ENCODE measurements at regions not wholly inside any gene's neighbourhood (a gene's known extent, or its start where the extent isn't known, plus 50 kb on each side); places are given as distances from the start of the nearest gene placed in this dataset.
"Not testable (repeated sequence)": the region's sequence is repeated elsewhere in the genome, so short reads cannot be mapped to it uniquely, and the experiment has no call there.

DNA sequence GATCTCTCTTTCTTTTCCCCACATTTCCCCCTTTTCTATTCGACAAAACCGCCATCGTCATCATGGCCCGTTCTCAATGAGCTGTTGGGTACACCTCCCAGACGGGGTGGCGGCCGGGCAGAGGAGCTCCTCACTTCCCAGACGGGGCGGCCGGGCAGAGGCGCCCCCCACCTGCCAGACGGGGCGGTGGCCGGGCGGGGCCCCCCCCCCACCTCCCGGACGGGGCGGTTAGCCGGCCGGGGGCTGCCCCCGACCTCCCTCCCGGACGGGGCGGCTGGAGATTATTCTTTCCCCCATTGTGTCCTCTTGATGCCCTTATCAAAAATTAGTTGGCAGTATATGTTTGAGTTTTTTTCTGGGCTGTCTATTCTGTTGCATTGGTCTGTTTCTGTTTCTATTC, 56.9 kb upstream of the ZNF184 start:
- H3K27ac Mint-ChIP-seq; H3K4me1 Mint-ChIP-seq; H3K36me3 Mint-ChIP-seq (ENCODE audit: low read depth); ATAC-seq; DNase-seq; H3K4me3 Mint-ChIP-seq; H3K9me3 Mint-ChIP-seq: not testable (repeated sequence)
- peaks cover 49% of the 10 kb centered on the region for H3K27me3 Mint-ChIP-seq

DNA sequence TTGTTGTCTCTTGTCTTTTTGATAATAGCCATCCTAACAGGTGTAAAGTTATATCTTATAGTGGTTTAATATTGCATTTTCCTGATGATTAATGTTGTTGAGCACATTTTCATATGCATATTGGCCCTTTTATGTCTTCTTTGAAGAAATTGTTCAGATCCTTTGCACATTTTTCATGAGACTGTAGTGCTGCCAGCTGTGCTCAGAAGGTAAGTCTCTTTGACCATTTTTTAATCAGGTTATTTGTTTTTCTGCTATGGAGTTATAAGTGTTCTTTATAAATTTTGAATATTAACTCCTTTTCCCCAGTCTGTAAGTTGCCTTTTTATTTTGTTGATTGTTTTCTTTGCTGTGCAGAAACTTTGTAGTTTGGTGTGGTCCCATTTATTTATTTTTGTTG, 55.8 kb upstream of the ZNF184 start:
- DNase-seq (no peak), ATAC-seq (no peak)
- Mint-ChIP-seq H3K36me3 (ENCODE audit: low read depth) (no peaks in the 10 kb centered on the region), H3K9me3 (no peaks in the 10 kb centered on the region), H3K4me1 (no peaks in the 10 kb centered on the region), H3K27me3 (peaks cover 46% of the 10 kb centered on the region), H3K27ac (no peak overlapping the region), H3K4me3 (no peak overlapping the region)
